ENCODE measurements at regions not wholly inside any gene's neighbourhood (a gene's known extent, or its start where the extent isn't known, plus 50 kb on each side); places are given as distances from the start of the nearest gene placed in this dataset.

DNA sequence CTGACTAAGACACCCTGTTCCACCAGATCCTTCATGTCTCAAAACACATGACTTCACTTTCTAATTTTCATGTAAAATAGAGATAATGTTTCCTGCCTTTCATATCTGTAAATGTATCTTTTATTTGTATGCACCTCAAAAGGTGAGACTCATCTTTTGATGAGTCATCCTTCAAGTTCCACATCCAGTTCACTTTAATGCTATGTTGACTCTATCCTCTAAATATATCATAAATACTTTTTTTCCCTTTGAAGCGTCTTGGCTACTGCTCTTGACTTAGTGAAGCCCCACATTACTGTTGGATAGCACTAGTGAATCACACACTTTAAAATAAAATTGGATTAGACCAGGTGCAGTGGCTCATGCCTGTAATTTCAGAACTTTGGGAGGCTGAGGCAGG is 741.1 kb downstream of the VGLL3 start:
- Histone ChIP-seq H3K4me3 (ENCODE audit: low read depth, low read length) (no peak overlapping the region), H2AFZ (ENCODE audit: low read length, unreplicated experiment) (no peak overlapping the region), H3K4me1 (ENCODE audit: control insufficient read depth, insufficient read depth, low read length, unreplicated experiment) (no peaks in the 10 kb centered on the region)

DNA sequence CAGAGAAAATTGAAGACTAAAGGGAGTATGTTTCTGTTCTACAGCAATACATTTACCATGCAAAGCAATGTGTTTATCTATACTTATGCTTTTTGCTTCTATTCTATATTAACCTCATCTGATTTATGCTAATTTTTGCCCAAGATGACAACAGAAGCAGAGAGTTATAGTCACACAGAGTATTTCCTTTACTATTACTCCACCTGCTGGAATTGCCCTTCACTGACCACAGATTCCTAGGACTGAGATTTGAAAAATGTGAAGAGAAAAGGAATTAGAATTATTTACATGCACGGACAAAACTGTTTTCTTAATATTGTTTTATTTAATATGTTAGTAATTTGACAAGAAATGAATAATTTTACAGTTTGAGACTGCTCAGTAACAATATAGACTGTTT is 745.6 kb downstream of the VGLL3 start:
- no peak overlapping the region for H3K27ac ChIP-seq (ENCODE audit: low read depth, low read length)
- H3K4me1 ChIP-seq (ENCODE audit: control insufficient read depth, insufficient read depth, low read length, unreplicated experiment), result no peaks in the 10 kb centered on the region
- H3K27me3 ChIP-seq (ENCODE audit: insufficient read depth, low read length), result no peaks in the 10 kb centered on the region
- H3K79me2 ChIP-seq (ENCODE audit: control insufficient read depth, insufficient read depth, low read length, unreplicated experiment), result no peaks in the 10 kb centered on the region
- H3K4me3 ChIP-seq (ENCODE audit: low read depth, low read length), result no peak overlapping the region
- H3K36me3 ChIP-seq (ENCODE audit: insufficient read depth, low read length), result no peaks in the 10 kb centered on the region
- no peak overlapping the region for H2AFZ ChIP-seq (ENCODE audit: low read length, unreplicated experiment)

More for the DNA sequence above, 741.1 kb downstream of the VGLL3 start:
- no peaks in the 10 kb centered on the region for H3K36me3 ChIP-seq (ENCODE audit: insufficient read depth, low read length)
- no peaks in the 10 kb centered on the region for H3K79me2 ChIP-seq (ENCODE audit: control insufficient read depth, insufficient read depth, low read length, unreplicated experiment)
- H3K27ac ChIP-seq (ENCODE audit: low read depth, low read length), result no peak overlapping the region
- no peaks in the 10 kb centered on the region for H3K27me3 ChIP-seq (ENCODE audit: insufficient read depth, low read length)

DNA sequence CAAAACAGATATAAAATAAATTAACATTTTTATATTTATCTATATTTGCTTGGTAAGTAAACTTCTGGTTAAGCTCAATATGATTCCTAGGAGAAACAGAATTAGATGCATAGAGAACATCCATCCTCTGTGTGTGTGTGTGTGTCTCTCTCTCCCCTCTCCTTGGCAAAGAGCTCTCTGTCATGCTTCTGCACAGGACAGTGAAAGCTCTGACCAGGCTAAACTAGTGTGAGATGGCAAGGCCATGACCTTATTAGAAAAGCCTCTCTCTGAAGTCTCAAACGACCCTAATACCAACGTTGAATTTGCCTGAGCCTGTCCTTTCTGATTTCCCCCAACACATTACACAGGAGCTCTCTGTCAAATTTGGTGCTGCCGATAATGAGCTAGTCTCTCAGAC is 746.0 kb downstream of the VGLL3 start:
- Histone ChIP-seq H3K4me3 (ENCODE audit: low read depth, low read length) (no peak overlapping the region), H3K79me2 (ENCODE audit: control insufficient read depth, insufficient read depth, low read length, unreplicated experiment) (no peaks in the 10 kb centered on the region), H3K36me3 (ENCODE audit: insufficient read depth, low read length) (no peaks in the 10 kb centered on the region), H2AFZ (ENCODE audit: low read length, unreplicated experiment) (no peak overlapping the region), H3K27ac (ENCODE audit: low read depth, low read length) (no peak overlapping the region), H3K27me3 (ENCODE audit: insufficient read depth, low read length) (no peaks in the 10 kb centered on the region), H3K4me1 (ENCODE audit: control insufficient read depth, insufficient read depth, low read length, unreplicated experiment) (no peaks in the 10 kb centered on the region)

DNA sequence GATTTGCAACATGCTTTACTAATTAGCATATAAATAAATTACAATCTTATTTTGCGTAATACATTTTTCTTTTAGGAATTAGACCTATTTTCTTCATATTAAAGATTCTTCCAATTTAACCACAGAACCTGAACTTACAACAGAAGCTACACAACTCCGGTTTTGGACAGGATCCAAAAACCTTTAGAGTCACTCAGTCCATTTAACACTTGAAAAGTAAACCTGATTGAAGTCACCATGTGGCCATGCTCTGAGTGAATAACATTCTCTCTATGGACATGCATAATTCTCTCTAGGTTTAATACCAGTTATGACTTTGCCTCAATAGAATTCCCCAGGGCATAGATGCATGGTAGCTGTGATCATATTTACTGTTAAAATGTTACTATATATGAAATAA is 751.0 kb downstream of the VGLL3 start:
- no peaks in the 10 kb centered on the region for H3K79me2 ChIP-seq (ENCODE audit: control insufficient read depth, insufficient read depth, low read length, unreplicated experiment)
- no peak overlapping the region for H2AFZ ChIP-seq (ENCODE audit: low read length, unreplicated experiment)
- H3K27me3 ChIP-seq (ENCODE audit: insufficient read depth, low read length), result no peaks in the 10 kb centered on the region
- no peak overlapping the region for H3K27ac ChIP-seq (ENCODE audit: low read depth, low read length)
- no peaks in the 10 kb centered on the region for H3K4me1 ChIP-seq (ENCODE audit: control insufficient read depth, insufficient read depth, low read length, unreplicated experiment)
- H3K4me3 ChIP-seq (ENCODE audit: low read depth, low read length), result no peak overlapping the region
- H3K36me3 ChIP-seq (ENCODE audit: insufficient read depth, low read length), result no peaks in the 10 kb centered on the region

DNA sequence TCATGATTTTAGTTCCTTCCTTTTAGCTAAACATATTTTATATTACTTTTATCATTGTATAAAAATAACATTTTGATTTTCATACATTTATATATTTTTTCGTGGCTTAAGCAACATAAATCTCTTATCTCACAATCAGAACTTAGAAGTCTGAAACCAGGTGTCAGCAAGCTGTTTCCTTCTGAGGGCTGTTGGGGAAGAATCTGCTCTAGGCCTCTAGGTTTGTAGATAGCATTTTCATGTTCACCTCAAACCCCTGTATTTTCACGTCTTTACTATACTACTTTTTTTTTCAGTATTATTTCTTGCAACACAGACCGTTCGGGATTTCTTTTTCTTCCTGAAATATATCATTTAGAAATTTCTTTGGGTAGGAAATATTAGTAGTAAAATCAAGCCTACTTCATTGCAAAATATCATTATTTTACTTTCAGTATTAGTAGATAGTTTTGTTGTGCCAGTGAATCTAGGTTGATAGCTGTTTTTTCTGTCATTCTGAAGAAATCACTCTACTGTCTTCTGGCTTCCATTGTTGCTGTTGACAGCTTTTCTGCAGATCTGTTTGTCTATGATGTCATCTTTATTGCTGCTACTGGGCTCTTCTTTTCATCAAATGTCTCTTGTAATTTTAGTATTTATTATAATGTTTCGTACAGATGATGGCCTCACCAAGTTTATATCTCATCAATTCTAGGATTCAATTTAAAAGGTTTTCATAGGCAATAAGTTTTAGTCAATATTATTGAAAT is 756.3 kb downstream of the VGLL3 start:
- no peaks in the 10 kb centered on the region for H3K36me3 ChIP-seq (ENCODE audit: insufficient read depth, low read length)
- H3K79me2 ChIP-seq (ENCODE audit: control insufficient read depth, insufficient read depth, low read length, unreplicated experiment), result no peaks in the 10 kb centered on the region
- H3K4me1 ChIP-seq (ENCODE audit: control insufficient read depth, insufficient read depth, low read length, unreplicated experiment), result no peaks in the 10 kb centered on the region
- H3K27ac ChIP-seq (ENCODE audit: low read depth, low read length), result no peak overlapping the region
- no peaks in the 10 kb centered on the region for H3K27me3 ChIP-seq (ENCODE audit: insufficient read depth, low read length)
- no peak overlapping the region for H2AFZ ChIP-seq (ENCODE audit: low read length, unreplicated experiment)
- no peak overlapping the region for H3K4me3 ChIP-seq (ENCODE audit: low read depth, low read length)

DNA sequence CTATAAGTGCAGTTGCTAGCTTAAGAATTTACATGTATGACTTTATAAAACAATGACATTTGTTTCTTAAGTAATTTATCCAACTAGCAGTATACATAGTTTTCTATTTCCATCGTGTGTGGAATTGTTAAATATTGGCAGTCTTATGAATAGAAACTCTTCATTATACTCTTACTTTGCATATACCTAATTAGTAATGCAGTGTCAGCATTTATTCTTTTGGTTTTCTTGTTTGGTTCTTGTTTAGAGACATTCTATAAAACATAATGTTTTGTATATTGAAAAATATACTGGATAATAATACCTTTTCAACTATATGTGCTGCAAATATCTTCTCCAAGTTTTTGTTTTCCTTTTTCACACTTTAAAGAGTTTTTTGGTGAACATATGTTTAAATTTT is 760.2 kb downstream of the VGLL3 start:
- Histone ChIP-seq H2AFZ (ENCODE audit: low read length, unreplicated experiment) (no peak overlapping the region), H3K4me1 (ENCODE audit: control insufficient read depth, insufficient read depth, low read length, unreplicated experiment) (no peaks in the 10 kb centered on the region), H3K79me2 (ENCODE audit: control insufficient read depth, insufficient read depth, low read length, unreplicated experiment) (no peaks in the 10 kb centered on the region), H3K27ac (ENCODE audit: low read depth, low read length) (no peak overlapping the region), H3K36me3 (ENCODE audit: insufficient read depth, low read length) (no peaks in the 10 kb centered on the region), H3K27me3 (ENCODE audit: insufficient read depth, low read length) (no peaks in the 10 kb centered on the region), H3K4me3 (ENCODE audit: low read depth, low read length) (no peak overlapping the region)

DNA sequence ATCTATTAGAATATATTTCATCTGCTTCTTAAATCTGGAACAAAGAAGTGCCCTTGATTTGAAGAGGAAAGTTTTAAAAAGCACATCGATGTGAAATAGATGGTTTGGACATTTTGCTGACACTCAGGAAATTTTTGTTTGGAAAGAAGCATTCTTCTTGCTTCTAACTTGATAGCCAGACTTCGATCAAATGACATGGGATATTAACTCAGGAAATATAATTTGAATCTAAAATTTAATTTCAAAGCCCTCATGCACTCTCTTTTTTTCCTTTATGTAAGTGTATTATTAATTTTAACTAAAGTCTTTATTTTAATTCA is 761.2 kb downstream of the VGLL3 start:
- no peak overlapping the region for H3K27ac ChIP-seq (ENCODE audit: low read depth, low read length)
- H3K79me2 ChIP-seq (ENCODE audit: control insufficient read depth, insufficient read depth, low read length, unreplicated experiment), result no peaks in the 10 kb centered on the region
- H3K4me3 ChIP-seq (ENCODE audit: low read depth, low read length), result no peak overlapping the region
- H2AFZ ChIP-seq (ENCODE audit: low read length, unreplicated experiment), result no peak overlapping the region
- no peaks in the 10 kb centered on the region for H3K4me1 ChIP-seq (ENCODE audit: control insufficient read depth, insufficient read depth, low read length, unreplicated experiment)
- no peaks in the 10 kb centered on the region for H3K27me3 ChIP-seq (ENCODE audit: insufficient read depth, low read length)
- H3K36me3 ChIP-seq (ENCODE audit: insufficient read depth, low read length), result no peaks in the 10 kb centered on the region

DNA sequence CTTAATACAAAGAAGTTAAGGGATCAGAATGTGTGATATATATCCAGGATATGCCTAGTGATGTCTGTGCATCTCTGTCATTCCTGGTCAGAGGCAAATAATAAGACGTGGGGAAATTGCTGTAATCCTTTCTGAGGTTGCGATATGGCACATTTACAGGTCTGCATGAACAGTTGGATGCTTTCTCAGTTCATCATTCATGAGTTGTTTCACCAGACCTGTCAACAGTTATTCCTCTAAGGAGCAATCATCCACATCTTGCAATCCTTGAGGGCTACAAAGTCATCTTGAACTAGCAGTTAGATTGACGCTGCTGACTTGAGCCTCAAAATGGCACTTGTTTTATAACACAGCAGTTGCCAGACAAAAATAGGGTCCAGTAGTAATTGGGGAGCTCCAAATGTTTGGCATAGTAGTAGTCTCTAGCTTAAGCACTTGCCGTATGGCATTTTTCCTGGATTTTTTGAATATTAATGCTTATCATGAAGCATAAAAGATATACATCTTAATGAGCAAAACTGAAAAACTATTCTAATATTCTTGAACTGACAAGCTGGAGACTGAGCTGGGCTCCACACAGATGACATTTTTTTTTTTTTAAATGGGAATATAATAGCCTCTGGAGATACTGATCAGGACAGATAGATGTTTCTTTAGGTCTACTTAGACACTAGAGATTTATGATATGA is 761.7 kb downstream of the VGLL3 start:
- Histone ChIP-seq H3K4me3 (ENCODE audit: low read depth, low read length) (no peak overlapping the region), H3K27ac (ENCODE audit: low read depth, low read length) (no peak overlapping the region), H3K27me3 (ENCODE audit: insufficient read depth, low read length) (no peaks in the 10 kb centered on the region), H3K36me3 (ENCODE audit: insufficient read depth, low read length) (no peaks in the 10 kb centered on the region), H2AFZ (ENCODE audit: low read length, unreplicated experiment) (no peak overlapping the region), H3K4me1 (ENCODE audit: control insufficient read depth, insufficient read depth, low read length, unreplicated experiment) (no peaks in the 10 kb centered on the region), H3K79me2 (ENCODE audit: control insufficient read depth, insufficient read depth, low read length, unreplicated experiment) (no peaks in the 10 kb centered on the region)

DNA sequence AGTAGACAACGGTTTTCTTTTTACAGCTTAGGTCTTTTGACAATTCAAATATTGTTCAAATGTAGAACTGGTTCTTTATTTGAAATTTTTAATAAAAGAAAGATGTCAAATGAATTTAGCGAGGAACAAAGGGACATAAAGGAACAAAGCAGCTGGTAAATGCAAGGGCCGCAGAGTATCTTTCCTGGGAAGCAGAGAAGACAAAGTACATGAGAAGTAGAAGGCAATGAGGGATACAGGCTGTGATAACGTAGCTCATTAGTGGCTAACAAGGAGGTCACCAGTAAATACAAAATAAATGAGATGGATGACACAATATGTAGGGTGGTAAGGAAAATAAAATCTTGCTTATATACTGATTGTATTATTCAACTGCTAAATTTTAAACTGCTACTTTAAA is 762.8 kb downstream of the VGLL3 start:
- H3K27ac ChIP-seq (ENCODE audit: low read depth, low read length), result no peak overlapping the region
- H3K36me3 ChIP-seq (ENCODE audit: insufficient read depth, low read length), result no peaks in the 10 kb centered on the region
- no peak overlapping the region for H3K4me3 ChIP-seq (ENCODE audit: low read depth, low read length)
- no peak overlapping the region for H2AFZ ChIP-seq (ENCODE audit: low read length, unreplicated experiment)
- H3K79me2 ChIP-seq (ENCODE audit: control insufficient read depth, insufficient read depth, low read length, unreplicated experiment), result no peaks in the 10 kb centered on the region
- H3K4me1 ChIP-seq (ENCODE audit: control insufficient read depth, insufficient read depth, low read length, unreplicated experiment), result no peaks in the 10 kb centered on the region
- H3K27me3 ChIP-seq (ENCODE audit: insufficient read depth, low read length), result no peaks in the 10 kb centered on the region

DNA sequence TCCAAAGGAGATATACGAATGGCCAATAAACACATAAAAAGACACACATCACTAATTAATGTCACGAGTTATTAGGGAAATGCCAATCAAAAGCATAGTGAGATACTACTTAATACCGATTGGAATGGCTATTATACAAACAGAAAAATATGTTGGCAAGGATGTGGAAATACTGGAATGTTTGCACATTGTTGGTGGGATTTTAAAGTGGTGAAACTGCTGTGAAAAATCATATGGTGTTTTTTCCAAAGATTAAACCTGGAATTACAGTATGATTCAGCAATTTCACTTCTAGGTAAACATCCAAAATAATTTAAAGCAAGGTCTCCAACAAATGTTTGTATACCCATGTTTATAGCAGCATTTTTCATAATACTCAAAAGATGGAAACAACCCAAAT is 765.5 kb downstream of the VGLL3 start:
- H3K4me3 ChIP-seq (ENCODE audit: low read depth, low read length), result no peak overlapping the region
- H3K36me3 ChIP-seq (ENCODE audit: insufficient read depth, low read length), result no peaks in the 10 kb centered on the region
- H2AFZ ChIP-seq (ENCODE audit: low read length, unreplicated experiment), result no peak overlapping the region
- H3K27ac ChIP-seq (ENCODE audit: low read depth, low read length), result no peak overlapping the region
- H3K79me2 ChIP-seq (ENCODE audit: control insufficient read depth, insufficient read depth, low read length, unreplicated experiment), result no peaks in the 10 kb centered on the region
- H3K27me3 ChIP-seq (ENCODE audit: insufficient read depth, low read length), result no peaks in the 10 kb centered on the region
- H3K4me1 ChIP-seq (ENCODE audit: control insufficient read depth, insufficient read depth, low read length, unreplicated experiment), result no peaks in the 10 kb centered on the region

DNA sequence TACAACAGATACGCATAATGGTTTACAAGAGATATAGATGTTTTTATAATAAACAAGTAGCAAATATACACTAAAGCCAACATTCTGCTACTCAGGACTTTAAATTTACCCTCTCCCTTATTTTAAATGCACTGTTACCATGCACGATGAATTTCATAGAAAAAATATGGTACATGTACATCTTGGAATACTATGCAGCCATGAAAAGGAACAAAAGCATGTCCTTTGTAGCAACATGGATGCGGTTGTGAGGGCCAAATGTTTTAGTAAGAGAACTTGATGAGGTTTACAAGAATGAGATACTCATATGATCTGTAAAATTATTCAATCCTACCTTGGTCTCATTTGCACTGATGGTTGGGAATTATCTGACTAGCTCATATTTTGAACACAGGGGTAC is 769.3 kb downstream of the VGLL3 start:
- Histone ChIP-seq H3K79me2 (ENCODE audit: control insufficient read depth, insufficient read depth, low read length, unreplicated experiment) (no peaks in the 10 kb centered on the region), H3K27me3 (ENCODE audit: insufficient read depth, low read length) (no peaks in the 10 kb centered on the region), H2AFZ (ENCODE audit: low read length, unreplicated experiment) (no peak overlapping the region), H3K4me3 (ENCODE audit: low read depth, low read length) (no peak overlapping the region), H3K27ac (ENCODE audit: low read depth, low read length) (no peak overlapping the region), H3K4me1 (ENCODE audit: control insufficient read depth, insufficient read depth, low read length, unreplicated experiment) (no peaks in the 10 kb centered on the region), H3K36me3 (ENCODE audit: insufficient read depth, low read length) (no peaks in the 10 kb centered on the region)
